HuH-7 (cell line): ENCODE measurements at regions not wholly inside any gene's neighbourhood (a gene's known extent, or its start where the extent isn't known, plus 50 kb on each side); places are given as distances from the start of the nearest gene placed in this dataset.
A peak's percentile ranks its signal among the peaks of the same experiment; 100 is the strongest.
"Not testable (repeated sequence)": the region's sequence is repeated elsewhere in the genome, so short reads cannot be mapped to it uniquely, and the experiment has no call there.

ENCODE experiments used
- DNase-seq: peaks from one replicate; pipeline ENCODE4 v3.0.0; 2011; ENCODE audit warnings: low spot score

- DNase-seq = peak; percentile 8
Measured at GRCh38 chr2:7430421-7430868, 513.2 kb downstream of the RNF144A start.

- peak; percentile 49 for DNase-seq
Measured at GRCh38 chr2:7430869-7431641, 513.8 kb downstream of the RNF144A start.

- DNase-seq = no peak
Measured at GRCh38 chr2:7432436-7432835, 515.2 kb downstream of the RNF144A start.

- DNase-seq = no peak
Measured at GRCh38 chr2:7436096-7436906, 519.1 kb downstream of the RNF144A start.

GRCh38 chr2:7437141-7437540 lies 519.9 kb downstream of the RNF144A start:
- DNase-seq = no peak

GRCh38 chr2:7437716-7438632 lies 520.8 kb downstream of the RNF144A start:
- no peak for DNase-seq

GRCh38 chr2:7438855-7439254 lies 521.6 kb downstream of the RNF144A start:
- DNase-seq = no peak

- DNase-seq = no peak
Measured at GRCh38 chr2:7440977-7441376, 523.8 kb downstream of the RNF144A start.

- DNase-seq = not testable (repeated sequence)
Measured at GRCh38 chr2:7441841-7442240, 524.6 kb downstream of the RNF144A start.

- no peak for DNase-seq
Measured at GRCh38 chr2:7444626-7445025, 527.4 kb downstream of the RNF144A start.

GRCh38 chr2:7448578-7449264 lies 531.5 kb downstream of the RNF144A start:
- DNase-seq = no peak

- no peak for DNase-seq
Measured at GRCh38 chr2:7449298-7449697, 532.1 kb downstream of the RNF144A start.

GRCh38 chr2:7450188-7450832 lies 533.1 kb downstream of the RNF144A start:
- no peak for DNase-seq

GRCh38 chr2:7450833-7451190 lies 533.6 kb downstream of the RNF144A start:
- no peak for DNase-seq

- no peak for DNase-seq
Measured at GRCh38 chr2:7452110-7452876, 535.1 kb downstream of the RNF144A start.

- DNase-seq = no peak
Measured at GRCh38 chr2:7454592-7454991, 537.4 kb downstream of the RNF144A start.

GRCh38 chr2:7456762-7457161 lies 539.5 kb downstream of the RNF144A start:
- DNase-seq = no peak

GRCh38 chr2:7458066-7458465 lies 540.9 kb downstream of the RNF144A start:
- no peak for DNase-seq

- DNase-seq = no peak
Measured at GRCh38 chr2:7467782-7468447, 550.7 kb downstream of the RNF144A start.

GRCh38 chr2:7468448-7468828 lies 551.2 kb downstream of the RNF144A start:
- DNase-seq = no peak
